ENCODE measurements at regions not wholly inside any gene's neighbourhood (a gene's known extent, or its start where the extent isn't known, plus 50 kb on each side); places are given as distances from the start of the nearest gene placed in this dataset.

DNA sequence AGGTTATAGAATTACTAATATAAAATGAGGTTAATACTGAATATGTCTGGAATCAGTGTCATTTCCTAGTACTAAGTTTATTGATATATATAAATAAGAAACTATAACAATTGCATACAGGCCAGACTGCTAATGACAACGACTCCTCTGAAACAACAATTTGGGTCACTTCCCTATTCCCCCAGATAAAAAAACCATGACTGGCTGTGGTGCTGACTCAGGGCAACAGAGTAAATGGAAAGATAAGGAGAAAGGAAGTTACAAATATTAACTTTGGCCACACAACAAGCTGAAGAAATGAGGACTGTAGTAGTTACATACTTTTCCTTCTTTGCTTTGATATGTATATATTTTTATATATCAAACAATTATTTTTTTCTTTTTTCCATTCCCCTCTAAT lies 263.7 kb upstream of the PCDH9 start (continued):
- no peak for TF ChIP-seq POU2F2 (IDR thresholded peaks at IDR 0.05; ENCODE audit: borderline replicate concordance, low read depth, low read length)
- TF ChIP-seq TCF12 (IDR thresholded peaks at IDR 0.05; ENCODE audit: low read depth, low read length), result no peak
- no peak for TF ChIP-seq JUNB (IDR thresholded peaks at IDR 0.05)
- no peak for TF ChIP-seq CHD2 (IDR thresholded peaks at IDR 0.05; ENCODE audit: borderline replicate concordance, low read depth, low read length)
- no peak for TF ChIP-seq HDGF (IDR thresholded peaks at IDR 0.05)
- no peak for TF ChIP-seq STAT1 (conservative IDR thresholded peaks at IDR 0.05)

DNA sequence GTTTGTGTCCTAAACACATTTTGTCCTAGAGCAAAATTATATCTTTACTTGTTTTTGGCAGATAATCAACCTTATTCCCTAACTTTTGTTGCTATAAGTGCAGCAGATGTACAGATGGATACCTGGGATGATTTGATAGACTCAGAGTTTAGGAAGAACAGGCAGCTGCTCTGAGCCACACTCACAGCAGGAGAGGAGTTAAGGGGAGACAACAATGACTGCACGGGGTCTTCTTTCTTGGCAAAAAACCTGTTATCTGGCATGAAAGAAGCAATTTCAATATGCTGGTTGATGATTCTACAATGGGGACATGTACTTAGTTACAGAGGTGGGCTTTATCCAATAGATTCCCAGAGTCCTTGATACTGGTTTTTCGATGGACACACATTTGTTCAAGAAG lies 258.9 kb upstream of the PCDH9 start:
- BruUV-seq (replicated peaks), result no TSS peak
- ChIA-PET RAD21 (ENCODE audit: unreplicated experiment) (no interaction called here), POLR2A (no interaction called here), SMC1A (ENCODE audit: uncharacterized antibody, unreplicated experiment) (no interaction called here), CTCF (no interaction called here)
- TF ChIP-seq, protein P1, sequence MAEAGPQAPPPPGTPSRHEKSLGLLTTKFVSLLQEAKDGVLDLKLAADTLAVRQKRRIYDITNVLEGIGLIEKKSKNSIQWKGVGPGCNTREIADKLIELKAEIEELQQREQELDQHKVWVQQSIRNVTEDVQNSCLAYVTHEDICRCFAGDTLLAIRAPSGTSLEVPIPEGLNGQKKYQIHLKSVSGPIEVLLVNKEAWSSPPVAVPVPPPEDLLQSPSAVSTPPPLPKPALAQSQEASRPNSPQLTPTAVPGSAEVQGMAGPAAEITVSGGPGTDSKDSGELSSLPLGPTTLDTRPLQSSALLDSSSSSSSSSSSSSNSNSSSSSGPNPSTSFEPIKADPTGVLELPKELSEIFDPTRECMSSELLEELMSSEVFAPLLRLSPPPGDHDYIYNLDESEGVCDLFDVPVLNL (IDR thresholded peaks at IDR 0.05; ENCODE audit: low read depth, low read length), result no peak
- TF ChIP-seq BCL11A (IDR thresholded peaks at IDR 0.05; ENCODE audit: low read depth, low read length) (no peak), KAT2A (conservative IDR thresholded peaks at IDR 0.05; ENCODE audit: control insufficient read depth, low read depth, low read length) (no peak), NR2C1 (IDR thresholded peaks at IDR 0.05) (no peak), HDAC2 (IDR thresholded peaks at IDR 0.05) (no peak), DPF2 (IDR thresholded peaks at IDR 0.05) (no peak), NFXL1 (IDR thresholded peaks at IDR 0.05; ENCODE audit: borderline replicate concordance) (no peak), PML (IDR thresholded peaks at IDR 0.05; ENCODE audit: low read length) (no peak), CHD1 (IDR thresholded peaks at IDR 0.05; ENCODE audit: low read depth, low read length) (no peak), SMAD1 (IDR thresholded peaks at IDR 0.05; ENCODE audit: low read depth, partially characterized antibody) (no peak), ZNF274 (IDR thresholded peaks at IDR 0.05; ENCODE audit: insufficient read depth, insufficient read length) (no peak)
- TF ChIP-seq, protein P2, sequence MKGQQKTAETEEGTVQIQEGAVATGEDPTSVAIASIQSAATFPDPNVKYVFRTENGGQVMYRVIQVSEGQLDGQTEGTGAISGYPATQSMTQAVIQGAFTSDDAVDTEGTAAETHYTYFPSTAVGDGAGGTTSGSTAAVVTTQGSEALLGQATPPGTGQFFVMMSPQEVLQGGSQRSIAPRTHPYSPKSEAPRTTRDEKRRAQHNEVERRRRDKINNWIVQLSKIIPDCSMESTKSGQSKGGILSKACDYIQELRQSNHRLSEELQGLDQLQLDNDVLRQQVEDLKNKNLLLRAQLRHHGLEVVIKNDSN (IDR thresholded peaks at IDR 0.05; ENCODE audit: borderline replicate concordance, extremely low read length, insufficient read depth, low read depth, low read length), result no peak
- no peak for ATAC-seq
- Histone ChIP-seq H3K27ac (ENCODE audit: control insufficient read depth, insufficient read depth) (no peak overlapping the region), H3K4me1 (ENCODE audit: control insufficient read depth, insufficient read depth, low read length) (no peaks in the 10 kb centered on the region), H3K9ac (ENCODE audit: control insufficient read depth, insufficient read depth, low read length) (no peak overlapping the region), H3K79me2 (ENCODE audit: control insufficient read depth, insufficient read depth, low read length) (no peaks in the 10 kb centered on the region), H4K20me1 (ENCODE audit: control insufficient read depth, insufficient read depth) (no peaks in the 10 kb centered on the region), H3K4me2 (ENCODE audit: control insufficient read depth, insufficient read depth) (no peak overlapping the region), H3K9me3 (replicated peaks; ENCODE audit: control insufficient read depth, insufficient read depth, low read length) (no peaks in the 10 kb centered on the region), H3K36me3 (ENCODE audit: control insufficient read depth in 2 of 2, insufficient read depth in 2 of 2, low read length in 1 of 2) (no peaks in the 10 kb centered on the region), H3K27me3 (replicated peaks in 1 of 2; ENCODE audit: control insufficient read depth in 2 of 2, insufficient read depth in 2 of 2, low read length in 1 of 2) (no peaks in the 10 kb centered on the region), H3K4me3 (no peak overlapping the region), H2AFZ (ENCODE audit: control insufficient read depth, low read depth, low read length) (no peak overlapping the region)
- no peak for DNase-seq (ENCODE audit: low read depth, low spot score)
- intact Hi-C loops (cut with micrococcal nuclease; ENCODE audit: unreplicated experiment) (no loop called here), in situ Hi-C loops (cut with MboI) (no loop called here)
- 18% methylated on average over 2 of the region's 2 CpGs for WGBS (ENCODE audit: insufficient coverage, insufficient replicate concordance, low lambda C conversion rate, missing lambda C conversion rate)
- FAIRE-seq, result no peak
